ENCODE measurements at regions not wholly inside any gene's neighbourhood (a gene's known extent, or its start where the extent isn't known, plus 50 kb on each side); places are given as distances from the start of the nearest gene placed in this dataset.
"Not testable (repeated sequence)": the region's sequence is repeated elsewhere in the genome, so short reads cannot be mapped to it uniquely, and the experiment has no call there.

GRCh38 chr11:33987975-33988580 lies 63.5 kb upstream of the CAPRIN1 start:
- Histone ChIP-seq H3K36me3 (ENCODE audit: control insufficient read depth, insufficient read depth, low read length) (no peaks in the 10 kb centered on the region), H3K4me2 (ENCODE audit: low read length) (no peak overlapping the region), H3K79me2 (no peaks in the 10 kb centered on the region), H3K9ac (no peak overlapping the region), H3K9me3 (ENCODE audit: control insufficient read depth, low read length) (no peaks in the 10 kb centered on the region), H3K27me3 (ENCODE audit: control insufficient read depth, insufficient read depth, low read length) (no peaks in the 10 kb centered on the region), H3K27ac (no peak overlapping the region), H2AFZ (no peak overlapping the region), H3K4me1 (no peaks in the 10 kb centered on the region), H3K4me3 (ENCODE audit: low read depth, low read length) (no peak overlapping the region)
- peak; percentile 43 for TF ChIP-seq CTCF (IDR thresholded peaks at IDR 0.05)

GRCh38 chr11:33987545-33987944 lies 64.0 kb upstream of the CAPRIN1 start:
- Histone ChIP-seq H3K4me3 (ENCODE audit: low read depth, low read length) (no peak overlapping the region), H3K9ac (no peak overlapping the region), H3K4me2 (ENCODE audit: low read length) (no peak overlapping the region), H3K36me3 (ENCODE audit: control insufficient read depth, insufficient read depth, low read length) (no peaks in the 10 kb centered on the region), H3K9me3 (ENCODE audit: control insufficient read depth, low read length) (no peaks in the 10 kb centered on the region), H3K4me1 (no peaks in the 10 kb centered on the region), H3K27me3 (ENCODE audit: control insufficient read depth, insufficient read depth, low read length) (no peaks in the 10 kb centered on the region), H3K27ac (no peak overlapping the region), H2AFZ (no peak overlapping the region), H3K79me2 (no peaks in the 10 kb centered on the region)
- no peak for TF ChIP-seq CTCF (IDR thresholded peaks at IDR 0.05)

GRCh38 chr11:33986597-33987501 lies 64.7 kb upstream of the CAPRIN1 start:
- H3K36me3 ChIP-seq (ENCODE audit: control insufficient read depth, insufficient read depth, low read length); H3K4me2 ChIP-seq (ENCODE audit: low read length); H3K9ac ChIP-seq; H2AFZ ChIP-seq; H3K27ac ChIP-seq; H3K4me3 ChIP-seq (ENCODE audit: low read depth, low read length); H3K79me2 ChIP-seq; H3K9me3 ChIP-seq (ENCODE audit: control insufficient read depth, low read length); H3K4me1 ChIP-seq; H3K27me3 ChIP-seq (ENCODE audit: control insufficient read depth, insufficient read depth, low read length): not testable (repeated sequence)

GRCh38 chr11:33984682-33985389 lies 66.7 kb upstream of the CAPRIN1 start:
- TF ChIP-seq CTCF (IDR thresholded peaks at IDR 0.05), result no peak
- H3K4me3 ChIP-seq (ENCODE audit: low read depth, low read length), result no peak overlapping the region

GRCh38 chr11:33982661-33983060 lies 68.9 kb upstream of the CAPRIN1 start:
- Histone ChIP-seq H3K9ac (no peak overlapping the region), H3K4me1 (no peaks in the 10 kb centered on the region), H3K27ac (no peak overlapping the region), H3K9me3 (ENCODE audit: control insufficient read depth, low read length) (no peaks in the 10 kb centered on the region), H3K36me3 (ENCODE audit: control insufficient read depth, insufficient read depth, low read length) (no peaks in the 10 kb centered on the region), H3K79me2 (no peaks in the 10 kb centered on the region), H3K4me3 (ENCODE audit: low read depth, low read length) (no peak overlapping the region), H3K27me3 (ENCODE audit: control insufficient read depth, insufficient read depth, low read length) (no peaks in the 10 kb centered on the region), H3K4me2 (ENCODE audit: low read length) (no peak overlapping the region), H2AFZ (no peak overlapping the region)
- no peak for TF ChIP-seq CTCF (IDR thresholded peaks at IDR 0.05)

More at GRCh38 chr11:33984682-33985389, 66.7 kb upstream of the CAPRIN1 start:
- Histone ChIP-seq H3K4me1 (no peaks in the 10 kb centered on the region), H3K4me2 (ENCODE audit: low read length) (no peak overlapping the region), H3K9ac (no peak overlapping the region), H3K27ac (no peak overlapping the region), H2AFZ (no peak overlapping the region), H3K9me3 (ENCODE audit: control insufficient read depth, low read length) (no peaks in the 10 kb centered on the region), H3K79me2 (no peaks in the 10 kb centered on the region), H3K36me3 (ENCODE audit: control insufficient read depth, insufficient read depth, low read length) (no peaks in the 10 kb centered on the region), H3K27me3 (ENCODE audit: control insufficient read depth, insufficient read depth, low read length) (no peaks in the 10 kb centered on the region)

Measured in parathyroid adenoma (tissue), 2 donors.